ENCODE measurements at regions not wholly inside any gene's neighbourhood (a gene's known extent, or its start where the extent isn't known, plus 50 kb on each side); places are given as distances from the start of the nearest gene placed in this dataset.
"Not testable (repeated sequence)": the region's sequence is repeated elsewhere in the genome, so short reads cannot be mapped to it uniquely, and the experiment has no call there.

DNA sequence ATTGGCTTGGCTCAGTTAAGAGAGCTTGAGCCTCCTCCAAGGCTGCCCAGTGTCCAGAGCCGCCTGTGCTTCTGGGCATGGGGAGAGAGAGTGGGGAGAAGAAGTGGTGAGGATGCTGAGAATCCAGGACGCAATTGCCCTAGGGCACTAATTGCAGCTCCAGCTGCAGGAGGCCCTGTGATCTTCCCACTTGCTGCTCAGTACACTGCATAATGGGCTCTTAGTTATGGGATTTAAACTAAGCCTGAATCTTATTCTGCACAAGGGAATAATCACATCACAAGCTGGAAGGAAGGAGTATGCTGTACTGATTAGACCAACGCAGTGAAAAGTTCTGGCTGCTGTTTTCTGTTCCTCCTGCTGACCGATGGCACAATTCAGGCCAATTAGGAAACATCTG, 101.0 kb upstream of the PRMT8 start:
- no peak for TF ChIP-seq CTCF (IDR thresholded peaks at IDR 0.05)
- H3K4me1 ChIP-seq = no peaks in the 10 kb centered on the region
- no peak overlapping the region for H3K4me3 ChIP-seq
- no peaks in the 10 kb centered on the region for H3K27me3 ChIP-seq
- intact Hi-C loops (cut with DNase I) = no loop called here
- H3K9me3 ChIP-seq = no peaks in the 10 kb centered on the region
- H3K36me3 ChIP-seq = no peaks in the 10 kb centered on the region
- H3K27ac ChIP-seq = no peak overlapping the region
- H3K9ac ChIP-seq (ENCODE audit: low read depth in 2 of 2, low read length in 2 of 2) = no peak overlapping the region
- no peak for DNase-seq

GRCh38 chr12:3397596-3397995, 93.4 kb upstream of the PRMT8 start:
- H3K9me3 ChIP-seq; H3K36me3 ChIP-seq; H3K27me3 ChIP-seq; H3K27ac ChIP-seq; intact Hi-C loops (cut with DNase I); DNase-seq; H3K4me3 ChIP-seq; H3K9ac ChIP-seq (ENCODE audit: low read depth in 2 of 2, low read length in 2 of 2); H3K4me1 ChIP-seq: not testable (repeated sequence)

GRCh38 chr12:3398196-3398789, 92.7 kb upstream of the PRMT8 start:
- TF ChIP-seq CTCF (IDR thresholded peaks at IDR 0.05) = no peak
- no peak for DNase-seq
- Histone ChIP-seq H3K9ac (ENCODE audit: low read depth in 2 of 2, low read length in 2 of 2) (no peak overlapping the region), H3K27me3 (no peaks in the 10 kb centered on the region), H3K9me3 (no peaks in the 10 kb centered on the region), H3K4me1 (no peaks in the 10 kb centered on the region), H3K27ac (no peak overlapping the region), H3K36me3 (no peaks in the 10 kb centered on the region), H3K4me3 (no peak overlapping the region)
- intact Hi-C loops (cut with DNase I) = no loop called here

GRCh38 chr12:3405821-3406220, 85.2 kb upstream of the PRMT8 start:
- intact Hi-C loops (cut with DNase I) = no loop called here
- no peak for TF ChIP-seq CTCF (IDR thresholded peaks at IDR 0.05)
- H3K9me3 ChIP-seq = no peaks in the 10 kb centered on the region
- no peaks in the 10 kb centered on the region for H3K36me3 ChIP-seq
- no peak overlapping the region for H3K27ac ChIP-seq
- no peak overlapping the region for H3K9ac ChIP-seq (ENCODE audit: low read depth in 2 of 2, low read length in 2 of 2)
- H3K4me1 ChIP-seq = no peaks in the 10 kb centered on the region
- no peak overlapping the region for H3K4me3 ChIP-seq
- no peaks in the 10 kb centered on the region for H3K27me3 ChIP-seq
- no peak for DNase-seq

DNA sequence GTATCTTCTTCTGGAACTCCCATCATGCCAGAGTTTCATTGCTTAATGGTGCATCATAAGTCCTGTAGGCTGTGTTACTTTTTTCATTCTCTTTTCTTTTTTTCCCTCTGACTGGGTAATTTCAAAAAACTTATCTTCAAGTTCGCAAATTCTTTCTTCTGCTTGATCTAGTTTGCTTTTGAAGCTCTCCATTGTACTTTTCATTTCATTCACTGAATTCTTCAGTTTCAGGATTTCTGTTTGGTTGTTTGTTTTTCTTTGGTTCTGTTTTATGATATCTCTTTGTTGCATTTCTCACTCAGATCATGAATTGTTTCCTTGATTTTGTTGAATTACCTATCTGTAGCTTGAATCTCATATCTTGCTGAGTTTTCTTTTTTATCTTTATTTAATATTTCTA, 83.3 kb upstream of the PRMT8 start:
- no peaks in the 10 kb centered on the region for H3K27me3 ChIP-seq
- DNase-seq = no peak

More for the DNA sequence above, 83.3 kb upstream of the PRMT8 start:
- no peak overlapping the region for H3K27ac ChIP-seq
- H3K9ac ChIP-seq (ENCODE audit: low read depth in 2 of 2, low read length in 2 of 2) = no peak overlapping the region
- H3K9me3 ChIP-seq = no peaks in the 10 kb centered on the region
- intact Hi-C loops (cut with DNase I) = no loop called here
- H3K4me3 ChIP-seq = no peak overlapping the region
- TF ChIP-seq CTCF (IDR thresholded peaks at IDR 0.05) = no peak
- no peaks in the 10 kb centered on the region for H3K4me1 ChIP-seq
- no peaks in the 10 kb centered on the region for H3K36me3 ChIP-seq

Measured in colonic mucosa (tissue), 4 donors.